ENCODE measurements at regions not wholly inside any gene's neighbourhood (a gene's known extent, or its start where the extent isn't known, plus 50 kb on each side); places are given as distances from the start of the nearest gene placed in this dataset.

DNA sequence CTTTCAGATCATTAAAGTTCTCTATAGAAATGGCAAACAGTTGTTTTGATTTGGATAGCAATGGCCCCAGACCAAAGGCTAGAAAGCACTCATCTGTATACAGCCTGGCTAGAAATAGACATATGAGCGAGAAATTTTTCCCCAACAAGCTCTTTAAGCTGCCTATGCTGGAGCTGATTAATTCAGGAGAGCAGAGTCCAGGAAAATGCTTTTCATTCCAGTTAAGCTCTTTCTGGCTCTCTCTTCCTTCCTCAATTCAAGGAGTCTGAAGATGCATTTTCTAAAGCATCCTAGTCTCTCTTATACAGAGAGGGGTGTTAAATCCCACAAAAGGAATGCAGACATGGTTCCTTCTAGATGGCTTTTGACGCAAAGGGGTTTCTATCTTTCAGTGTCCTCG, 141.7 kb upstream of the RAI2 start:
- TF ChIP-seq MEF2B (IDR thresholded peaks at IDR 0.05; ENCODE audit: partially characterized antibody, poor library complexity, severe bottlenecking) (no peak), EZH2 (IDR thresholded peaks at IDR 0.05; ENCODE audit: borderline replicate concordance, control insufficient read depth, low read depth, low read length) (no peak), ZBED1 (IDR thresholded peaks at IDR 0.05; ENCODE audit: borderline replicate concordance) (no peak), TCF7 (IDR thresholded peaks at IDR 0.05; ENCODE audit: borderline replicate concordance) (no peak), JUND (IDR thresholded peaks at IDR 0.05; ENCODE audit: low read depth, low read length) (no peak), NFIC (IDR thresholded peaks at IDR 0.05; ENCODE audit: low read depth, low read length) (no peak), POLR2AphosphoS2 (IDR thresholded peaks at IDR 0.05; ENCODE audit: low read depth, low read length) (no peak), EP300 (IDR thresholded peaks at IDR 0.05; ENCODE audit: borderline replicate concordance in 1 of 2, control insufficient read depth in 1 of 2, low read depth in 2 of 2, low read length in 2 of 2) (no peak)
- TF ChIP-seq, protein P1, sequence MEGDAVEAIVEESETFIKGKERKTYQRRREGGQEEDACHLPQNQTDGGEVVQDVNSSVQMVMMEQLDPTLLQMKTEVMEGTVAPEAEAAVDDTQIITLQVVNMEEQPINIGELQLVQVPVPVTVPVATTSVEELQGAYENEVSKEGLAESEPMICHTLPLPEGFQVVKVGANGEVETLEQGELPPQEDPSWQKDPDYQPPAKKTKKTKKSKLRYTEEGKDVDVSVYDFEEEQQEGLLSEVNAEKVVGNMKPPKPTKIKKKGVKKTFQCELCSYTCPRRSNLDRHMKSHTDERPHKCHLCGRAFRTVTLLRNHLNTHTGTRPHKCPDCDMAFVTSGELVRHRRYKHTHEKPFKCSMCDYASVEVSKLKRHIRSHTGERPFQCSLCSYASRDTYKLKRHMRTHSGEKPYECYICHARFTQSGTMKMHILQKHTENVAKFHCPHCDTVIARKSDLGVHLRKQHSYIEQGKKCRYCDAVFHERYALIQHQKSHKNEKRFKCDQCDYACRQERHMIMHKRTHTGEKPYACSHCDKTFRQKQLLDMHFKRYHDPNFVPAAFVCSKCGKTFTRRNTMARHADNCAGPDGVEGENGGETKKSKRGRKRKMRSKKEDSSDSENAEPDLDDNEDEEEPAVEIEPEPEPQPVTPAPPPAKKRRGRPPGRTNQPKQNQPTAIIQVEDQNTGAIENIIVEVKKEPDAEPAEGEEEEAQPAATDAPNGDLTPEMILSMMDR (IDR thresholded peaks at IDR 0.05 in 2 of 3, conservative IDR thresholded peaks at IDR 0.05 in 1 of 3; ENCODE audit: control insufficient read depth in 2 of 3, extremely low read depth in 1 of 3, insufficient read depth in 1 of 3, low read depth in 3 of 3, low read length in 3 of 3) = no peak
